ENCODE measurements at regions not wholly inside any gene's neighbourhood (a gene's known extent, or its start where the extent isn't known, plus 50 kb on each side); places are given as distances from the start of the nearest gene placed in this dataset.
"Not testable (repeated sequence)": the region's sequence is repeated elsewhere in the genome, so short reads cannot be mapped to it uniquely, and the experiment has no call there.

DNA sequence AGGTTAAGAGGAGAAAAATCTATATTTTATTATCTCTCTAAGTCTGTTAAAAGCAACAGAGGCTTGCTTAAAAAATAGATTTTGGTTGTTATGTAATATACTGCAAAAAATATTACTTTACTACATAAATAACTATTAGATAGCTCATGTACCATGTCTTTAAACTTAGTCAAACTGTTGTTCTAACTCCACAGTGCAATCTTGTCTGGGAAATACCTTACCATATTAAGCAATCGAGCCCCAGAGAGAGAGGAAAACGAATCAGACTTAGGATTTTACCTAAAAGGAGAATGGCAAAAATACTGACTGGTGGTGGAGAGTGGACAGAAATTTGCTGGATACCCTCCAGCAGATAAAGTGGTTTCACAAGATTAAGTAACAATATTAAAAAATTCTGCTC lies 647.0 kb downstream of the CDY1 start:
- TF ChIP-seq POLR2A (IDR thresholded peaks at IDR 0.05), result not testable (repeated sequence)
- TF ChIP-seq, protein P1, sequence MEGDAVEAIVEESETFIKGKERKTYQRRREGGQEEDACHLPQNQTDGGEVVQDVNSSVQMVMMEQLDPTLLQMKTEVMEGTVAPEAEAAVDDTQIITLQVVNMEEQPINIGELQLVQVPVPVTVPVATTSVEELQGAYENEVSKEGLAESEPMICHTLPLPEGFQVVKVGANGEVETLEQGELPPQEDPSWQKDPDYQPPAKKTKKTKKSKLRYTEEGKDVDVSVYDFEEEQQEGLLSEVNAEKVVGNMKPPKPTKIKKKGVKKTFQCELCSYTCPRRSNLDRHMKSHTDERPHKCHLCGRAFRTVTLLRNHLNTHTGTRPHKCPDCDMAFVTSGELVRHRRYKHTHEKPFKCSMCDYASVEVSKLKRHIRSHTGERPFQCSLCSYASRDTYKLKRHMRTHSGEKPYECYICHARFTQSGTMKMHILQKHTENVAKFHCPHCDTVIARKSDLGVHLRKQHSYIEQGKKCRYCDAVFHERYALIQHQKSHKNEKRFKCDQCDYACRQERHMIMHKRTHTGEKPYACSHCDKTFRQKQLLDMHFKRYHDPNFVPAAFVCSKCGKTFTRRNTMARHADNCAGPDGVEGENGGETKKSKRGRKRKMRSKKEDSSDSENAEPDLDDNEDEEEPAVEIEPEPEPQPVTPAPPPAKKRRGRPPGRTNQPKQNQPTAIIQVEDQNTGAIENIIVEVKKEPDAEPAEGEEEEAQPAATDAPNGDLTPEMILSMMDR (IDR thresholded peaks at IDR 0.05), result not testable (repeated sequence)
